ENCODE measurements at regions not wholly inside any gene's neighbourhood (a gene's known extent, or its start where the extent isn't known, plus 50 kb on each side); places are given as distances from the start of the nearest gene placed in this dataset.
"Not testable (repeated sequence)": the region's sequence is repeated elsewhere in the genome, so short reads cannot be mapped to it uniquely, and the experiment has no call there.

DNA sequence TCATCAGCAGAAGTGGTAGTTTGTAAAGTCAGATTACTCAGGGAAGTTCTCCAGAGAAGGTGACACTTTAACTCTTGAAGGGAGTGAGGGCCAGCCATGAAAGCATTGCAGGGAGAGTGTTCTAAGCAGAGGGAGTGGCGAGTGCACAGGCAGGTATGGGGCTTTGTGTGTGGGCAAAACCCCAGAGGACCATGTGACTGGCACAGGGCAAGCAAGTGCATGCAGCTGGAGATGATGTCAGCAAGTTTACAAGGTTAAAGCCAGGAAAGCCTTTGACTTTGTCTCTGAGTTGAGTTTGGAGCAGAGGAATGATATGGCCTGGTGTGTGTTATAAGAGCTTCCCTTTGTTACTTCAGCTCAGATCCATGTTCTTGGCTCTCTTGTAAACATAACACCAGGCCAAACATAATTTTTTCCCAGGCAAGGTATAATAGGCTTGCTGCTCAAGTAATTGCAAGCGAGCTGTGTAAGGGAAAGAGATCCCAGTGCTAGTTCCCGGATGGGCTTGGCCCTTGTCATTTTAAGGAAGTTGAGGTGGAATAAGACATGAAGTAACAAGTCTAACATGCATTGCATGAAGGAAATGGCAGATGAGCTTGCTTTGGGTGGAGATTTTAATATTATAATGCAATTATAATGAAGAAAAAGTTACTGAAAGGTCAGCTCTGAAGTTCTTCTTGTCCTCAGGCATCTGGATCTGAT lies 341.1 kb upstream of the LRRC3B start:
- Histone ChIP-seq H2AFZ (ENCODE audit: low read depth, low read length) (no peak overlapping the region), H3K9me3 (ENCODE audit: low read length) (no peaks in the 10 kb centered on the region), H3K36me3 (ENCODE audit: insufficient read depth, low read length) (no peaks in the 10 kb centered on the region), H3K27ac (ENCODE audit: low read length) (no peak overlapping the region), H4K20me1 (ENCODE audit: insufficient read depth) (no peaks in the 10 kb centered on the region), H3F3A (ENCODE audit: insufficient read depth, low read length, poor library complexity, severe bottlenecking) (no peaks in the 10 kb centered on the region), H3K4me3 (ENCODE audit: low read length) (no peak overlapping the region), H3K27me3 (ENCODE audit: insufficient read depth, low read depth, low read length) (no peaks in the 10 kb centered on the region), H3K9ac (ENCODE audit: low read length) (no peak overlapping the region), H3K9me2 (ENCODE audit: insufficient read depth, low read length) (no peaks in the 10 kb centered on the region), H3K4me2 (ENCODE audit: low read length) (no peak overlapping the region), H3K79me2 (replicated peaks; ENCODE audit: insufficient read depth, low read length) (no peaks in the 10 kb centered on the region)
- TF ChIP-seq EP300 (conservative IDR thresholded peaks at IDR 0.05; ENCODE audit: poor library complexity, severe bottlenecking) (no peak), EZH2 (IDR thresholded peaks at IDR 0.05; ENCODE audit: borderline replicate concordance, insufficient read depth, low read length, poor library complexity, severe bottlenecking) (no peak), POLR2AphosphoS5 (IDR thresholded peaks at IDR 0.05) (no peak), RAD21 (conservative IDR thresholded peaks at IDR 0.05) (no peak), MXI1 (conservative IDR thresholded peaks at IDR 0.05; ENCODE audit: poor library complexity, severe bottlenecking) (no peak), TAF1 (IDR thresholded peaks at IDR 0.05; ENCODE audit: low read depth) (no peak), SMC3 (conservative IDR thresholded peaks at IDR 0.05; ENCODE audit: poor library complexity) (no peak)
- TF ChIP-seq, protein P1, sequence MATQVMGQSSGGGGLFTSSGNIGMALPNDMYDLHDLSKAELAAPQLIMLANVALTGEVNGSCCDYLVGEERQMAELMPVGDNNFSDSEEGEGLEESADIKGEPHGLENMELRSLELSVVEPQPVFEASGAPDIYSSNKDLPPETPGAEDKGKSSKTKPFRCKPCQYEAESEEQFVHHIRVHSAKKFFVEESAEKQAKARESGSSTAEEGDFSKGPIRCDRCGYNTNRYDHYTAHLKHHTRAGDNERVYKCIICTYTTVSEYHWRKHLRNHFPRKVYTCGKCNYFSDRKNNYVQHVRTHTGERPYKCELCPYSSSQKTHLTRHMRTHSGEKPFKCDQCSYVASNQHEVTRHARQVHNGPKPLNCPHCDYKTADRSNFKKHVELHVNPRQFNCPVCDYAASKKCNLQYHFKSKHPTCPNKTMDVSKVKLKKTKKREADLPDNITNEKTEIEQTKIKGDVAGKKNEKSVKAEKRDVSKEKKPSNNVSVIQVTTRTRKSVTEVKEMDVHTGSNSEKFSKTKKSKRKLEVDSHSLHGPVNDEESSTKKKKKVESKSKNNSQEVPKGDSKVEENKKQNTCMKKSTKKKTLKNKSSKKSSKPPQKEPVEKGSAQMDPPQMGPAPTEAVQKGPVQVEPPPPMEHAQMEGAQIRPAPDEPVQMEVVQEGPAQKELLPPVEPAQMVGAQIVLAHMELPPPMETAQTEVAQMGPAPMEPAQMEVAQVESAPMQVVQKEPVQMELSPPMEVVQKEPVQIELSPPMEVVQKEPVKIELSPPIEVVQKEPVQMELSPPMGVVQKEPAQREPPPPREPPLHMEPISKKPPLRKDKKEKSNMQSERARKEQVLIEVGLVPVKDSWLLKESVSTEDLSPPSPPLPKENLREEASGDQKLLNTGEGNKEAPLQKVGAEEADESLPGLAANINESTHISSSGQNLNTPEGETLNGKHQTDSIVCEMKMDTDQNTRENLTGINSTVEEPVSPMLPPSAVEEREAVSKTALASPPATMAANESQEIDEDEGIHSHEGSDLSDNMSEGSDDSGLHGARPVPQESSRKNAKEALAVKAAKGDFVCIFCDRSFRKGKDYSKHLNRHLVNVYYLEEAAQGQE (IDR thresholded peaks at IDR 0.05; ENCODE audit: borderline replicate concordance): no peak
- TF ChIP-seq, protein P2, sequence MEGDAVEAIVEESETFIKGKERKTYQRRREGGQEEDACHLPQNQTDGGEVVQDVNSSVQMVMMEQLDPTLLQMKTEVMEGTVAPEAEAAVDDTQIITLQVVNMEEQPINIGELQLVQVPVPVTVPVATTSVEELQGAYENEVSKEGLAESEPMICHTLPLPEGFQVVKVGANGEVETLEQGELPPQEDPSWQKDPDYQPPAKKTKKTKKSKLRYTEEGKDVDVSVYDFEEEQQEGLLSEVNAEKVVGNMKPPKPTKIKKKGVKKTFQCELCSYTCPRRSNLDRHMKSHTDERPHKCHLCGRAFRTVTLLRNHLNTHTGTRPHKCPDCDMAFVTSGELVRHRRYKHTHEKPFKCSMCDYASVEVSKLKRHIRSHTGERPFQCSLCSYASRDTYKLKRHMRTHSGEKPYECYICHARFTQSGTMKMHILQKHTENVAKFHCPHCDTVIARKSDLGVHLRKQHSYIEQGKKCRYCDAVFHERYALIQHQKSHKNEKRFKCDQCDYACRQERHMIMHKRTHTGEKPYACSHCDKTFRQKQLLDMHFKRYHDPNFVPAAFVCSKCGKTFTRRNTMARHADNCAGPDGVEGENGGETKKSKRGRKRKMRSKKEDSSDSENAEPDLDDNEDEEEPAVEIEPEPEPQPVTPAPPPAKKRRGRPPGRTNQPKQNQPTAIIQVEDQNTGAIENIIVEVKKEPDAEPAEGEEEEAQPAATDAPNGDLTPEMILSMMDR (IDR thresholded peaks at IDR 0.05; ENCODE audit: poor library complexity, severe bottlenecking): no peak

DNA sequence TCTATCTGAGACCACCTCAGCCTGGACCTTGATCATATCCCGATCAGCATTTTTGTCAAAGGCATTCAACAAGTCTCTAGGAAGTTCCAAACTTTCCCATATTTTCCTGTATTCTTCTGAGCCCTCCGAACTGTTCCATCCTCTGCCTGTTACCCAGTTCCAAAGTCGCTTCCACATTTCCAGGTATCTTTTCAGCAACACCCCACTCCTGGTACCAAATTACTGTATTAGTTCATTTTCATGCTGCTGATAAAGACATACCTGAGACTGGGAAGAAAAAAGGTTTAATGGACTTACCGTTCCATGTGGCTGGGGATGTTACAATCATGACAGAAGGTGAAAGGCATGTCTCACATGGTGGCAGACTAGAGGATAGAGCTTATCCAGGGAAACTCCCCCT lies 338.1 kb upstream of the LRRC3B start:
- not testable (repeated sequence) for H3K9ac ChIP-seq (ENCODE audit: low read length); H3K4me2 ChIP-seq (ENCODE audit: low read length); H3K9me2 ChIP-seq (ENCODE audit: insufficient read depth, low read length); H3K27ac ChIP-seq (ENCODE audit: low read length); H3K36me3 ChIP-seq (ENCODE audit: insufficient read depth, low read length); H3K27me3 ChIP-seq (ENCODE audit: insufficient read depth, low read depth, low read length); H3K4me3 ChIP-seq (ENCODE audit: low read length); H3K9me3 ChIP-seq (ENCODE audit: low read length); H3K79me2 ChIP-seq (replicated peaks; ENCODE audit: insufficient read depth, low read length); H4K20me1 ChIP-seq (ENCODE audit: insufficient read depth); H3F3A ChIP-seq (ENCODE audit: insufficient read depth, low read length, poor library complexity, severe bottlenecking); H2AFZ ChIP-seq (ENCODE audit: low read depth, low read length)

Measured in neural cell (in vitro differentiated cells).